H1 (cell line): ENCODE measurements at regions not wholly inside any gene's neighbourhood (a gene's known extent, or its start where the extent isn't known, plus 50 kb on each side); places are given as distances from the start of the nearest gene placed in this dataset.

ENCODE experiments used
- CTCF ChIA-PET: fragments of 300-600 bp; sonication (Branson Sonifier 250); formaldehyde crosslinking; loops from one replicate; lab custom pipeline; 2021; ENCODE audit not compliant: partially characterized antibody; lab: Charles Lee
- POLR2A ChIA-PET: fragments of 300-600 bp; sonication (Branson Sonifier 250); formaldehyde crosslinking; loops from one replicate; lab custom pipeline; 2021; ENCODE audit warnings: inconsistent platforms; ENCODE audit not compliant: partially characterized antibody; lab: Charles Lee
- DNase-seq, 2 experiments: peaks; one replicate each; pipeline versions ENCODE4 v3.0.0 to v3.0.0-alpha.2; 2010 to 2022; ENCODE audit warnings: low spot score in 2 of 2, low read depth in 1 of 2, mixed read lengths in 1 of 2
- FAIRE-seq: peaks from 2 replicates; lab custom pipeline; 2011; peaks lifted over from hg19 to GRCh38; lab: Jason Lieb, UNC
- H2AFZ ChIP-seq: 2 replicates; pipeline ENCODE4 v1.8.1; 2012; ENCODE audit warnings: low read length, inconsistent platforms
- H2AK5ac ChIP-seq: 2 replicates; pipeline ENCODE4 v1.6.1; 2013; ENCODE audit warnings: low read depth, low read length
- H2BK120ac ChIP-seq: replicated peaks from 2 replicates; pipeline ENCODE3; 2013; ENCODE audit warnings: low read depth, low read length, inconsistent platforms
- H2BK12ac ChIP-seq: 2 replicates; pipeline ENCODE4 v1.6.1; 2013; ENCODE audit warnings: low read depth, low read length
- H2BK15ac ChIP-seq: 2 replicates; pipeline ENCODE4 v1.6.1; 2013; ENCODE audit warnings: low read length
- H2BK20ac ChIP-seq: 2 replicates; pipeline ENCODE4 v1.6.1; 2013; ENCODE audit warnings: low read length
- H2BK5ac ChIP-seq: 2 replicates; pipeline ENCODE4 v1.6.1; 2013; ENCODE audit warnings: low read depth, low read length
- H3K14ac ChIP-seq: 2 replicates; pipeline ENCODE4 v1.6.1; 2013; ENCODE audit warnings: inconsistent platforms; ENCODE audit not compliant: insufficient read length
- H3K18ac ChIP-seq: 2 replicates; pipeline ENCODE4 v1.6.1; 2013; ENCODE audit warnings: low read length; ENCODE audit errors: extremely low read depth
- H3K23ac ChIP-seq: 2 replicates; pipeline ENCODE4 v1.6.1; 2013; ENCODE audit warnings: inconsistent platforms; ENCODE audit not compliant: insufficient read length
- H3K23me2 ChIP-seq: 2 replicates; pipeline ENCODE4 v1.6.1; 2013; ENCODE audit warnings: low read depth, low read length
- H3K27ac ChIP-seq: 2 replicates; pipeline ENCODE4 v1.6.1; 2011; ENCODE audit warnings: low read depth, low read length, inconsistent platforms
- H3K27me3 ChIP-seq, 4 experiments: replicated peaks in 1 of 4; 1 replicate in 1 of 4; 2 replicates in 3 of 4; pipeline versions ENCODE4 v1.6.1 to v1.8.1; 2011 to 2013; ENCODE audit warnings: low read length in 3 of 4, mild to moderate bottlenecking in 3 of 4, inconsistent platforms in 2 of 4, mixed read lengths in 2 of 4, moderate library complexity in 1 of 4; ENCODE audit not compliant: control insufficient read depth in 3 of 4, insufficient read depth in 3 of 4; ENCODE audit errors: extremely low read depth in 1 of 4
- H3K36me3 ChIP-seq, 4 experiments: 2 replicates each; pipeline versions ENCODE4 v1.6.1 to v1.8.1; 2011 to 2013; ENCODE audit warnings: mild to moderate bottlenecking in 4 of 4, low read length in 3 of 4, moderate library complexity in 2 of 4, control low read depth in 1 of 4, inconsistent platforms in 1 of 4; ENCODE audit not compliant: insufficient read depth in 4 of 4, control insufficient read depth in 2 of 4
- H3K4ac ChIP-seq: replicated peaks from 2 replicates; pipeline ENCODE3; 2013; ENCODE audit warnings: low read length, low read depth, mixed read lengths, inconsistent platforms; ENCODE audit not compliant: insufficient read length
- H3K4me1 ChIP-seq, 4 experiments: replicated peaks in 1 of 4; 1 replicate in 1 of 4; 2 replicates in 3 of 4; pipeline versions ENCODE4 v1.6.1 to v1.8.1; 2011 to 2013; ENCODE audit warnings: low read length in 3 of 4, inconsistent platforms in 2 of 4, mixed read lengths in 1 of 4; ENCODE audit not compliant: insufficient read depth in 4 of 4, control insufficient read depth in 3 of 4
- H3K4me2 ChIP-seq, 2 experiments: 2 replicates each; pipeline versions ENCODE4 v1.6.1 to v1.8.1; 2011 to 2013; ENCODE audit warnings: low read depth in 2 of 2, low read length in 2 of 2, control low read depth in 1 of 2, inconsistent platforms in 1 of 2, mild to moderate bottlenecking in 1 of 2; ENCODE audit not compliant: insufficient read depth in 1 of 2
- H3K4me3 ChIP-seq, 4 experiments: fragments of 200-600, 300-600 bp in 1 of 4; sonication (generic), shearing (Covaris generic), sonication (Bioruptor Twin) in 1 of 4; 2 replicates each; pipeline versions ENCODE4 v1.5.1 to v1.8.1; 2011 to 2016; ENCODE audit warnings: low read length in 4 of 4, low read depth in 3 of 4, control low read depth in 2 of 4, inconsistent platforms in 2 of 4, mild to moderate bottlenecking in 2 of 4, mixed read lengths in 1 of 4, moderate library complexity in 1 of 4; ENCODE audit not compliant: insufficient read depth in 2 of 4; ENCODE audit errors: extremely low read depth in 1 of 4
- H3K56ac ChIP-seq: replicated peaks from 2 replicates; pipeline ENCODE3; 2013; ENCODE audit warnings: low read depth, mild to moderate bottlenecking, mixed read lengths, low read length, inconsistent platforms; ENCODE audit not compliant: insufficient read length
- H3K79me1 ChIP-seq: 2 replicates; pipeline ENCODE4 v1.6.1; 2013; ENCODE audit warnings: low read depth, low read length, control low read depth
- H3K79me2 ChIP-seq, 2 experiments: 2 replicates each; pipeline versions ENCODE4 v1.6.1 to v1.8.1; 2012 to 2013; ENCODE audit warnings: low read length in 2 of 2, mild to moderate bottlenecking in 2 of 2, inconsistent platforms in 1 of 2; ENCODE audit not compliant: insufficient read depth in 2 of 2, control insufficient read depth in 1 of 2
- H3K9ac ChIP-seq, 4 experiments: replicated peaks in 1 of 4; 1 replicate in 1 of 4; 2 replicates in 3 of 4; pipeline versions ENCODE4 v1.6.1 to v1.8.1; 2011 to 2013; ENCODE audit warnings: low read depth in 3 of 4, low read length in 3 of 4, control low read depth in 2 of 4, mild to moderate bottlenecking in 2 of 4, moderate library complexity in 2 of 4, inconsistent platforms in 1 of 4; ENCODE audit errors: extremely low read depth in 1 of 4
- H3K9me3 ChIP-seq, 2 experiments: 2 replicates each; pipeline versions ENCODE4 v1.6.1 to v1.8.1; 2012 to 2013; ENCODE audit warnings: mild to moderate bottlenecking in 2 of 2, moderate library complexity in 2 of 2, control low read depth in 1 of 2, inconsistent platforms in 1 of 2, low read depth in 1 of 2, low read length in 1 of 2, mixed read lengths in 1 of 2; ENCODE audit not compliant: insufficient read depth in 2 of 2
- H4K20me1 ChIP-seq, 2 experiments: replicated peaks in 1 of 2; 2 replicates each; pipeline versions ENCODE3 to v1.8.1; 2011 to 2013; ENCODE audit warnings: inconsistent platforms in 2 of 2, low read length in 2 of 2, mild to moderate bottlenecking in 1 of 2; ENCODE audit not compliant: insufficient read depth in 2 of 2, control insufficient read depth in 1 of 2
- H4K5ac ChIP-seq: 2 replicates; pipeline ENCODE4 v1.6.1; 2013; ENCODE audit warnings: low read length, low read depth, mixed read lengths, inconsistent platforms; ENCODE audit not compliant: insufficient read length
- H4K8ac ChIP-seq: 2 replicates; pipeline ENCODE4 v1.8.0; 2013; ENCODE audit warnings: mild to moderate bottlenecking, moderate library complexity, low read length, inconsistent platforms; ENCODE audit not compliant: insufficient read depth; ENCODE audit errors: extremely low read depth
- H4K91ac ChIP-seq: replicated peaks from 2 replicates; pipeline ENCODE3; 2013; ENCODE audit warnings: low read length, mixed read lengths, inconsistent platforms; ENCODE audit not compliant: insufficient read length
- BCL11A ChIP-seq, 2 experiments: IDR thresholded peaks; one replicate each; pipeline ENCODE4 v1.6.1; 2011; ENCODE audit warnings: low read depth in 2 of 2, low read length in 2 of 2, mild to moderate bottlenecking in 2 of 2
- CBX5 ChIP-seq: fragments of 300-800, 300-1000 bp; sonication (generic); IDR thresholded peaks from 2 replicates; pipeline ENCODE4 v1.7.1; 2016; ENCODE audit warnings: antibody characterized with exemption, low read length, low read depth
- CHD2 ChIP-seq: IDR thresholded peaks from 2 replicates; pipeline ENCODE4 v1.6.1; 2012; ENCODE audit warnings: low read length, improper control_type of control experiment
- EGR1 ChIP-seq: IDR thresholded peaks from 2 replicates; pipeline ENCODE4 v1.6.1; 2011; ENCODE audit warnings: low read depth, low read length, borderline replicate concordance
- EZH2 ChIP-seq: fragments of 200-600 bp; sonication (generic); IDR thresholded peaks from 2 replicates; pipeline ENCODE4 v1.7.1; 2012; ENCODE audit warnings: low read depth, mild to moderate bottlenecking, moderate library complexity, low read length, inconsistent platforms; ENCODE audit not compliant: severe bottlenecking
- HDAC2 ChIP-seq, 2 experiments: fragments of 300-600 bp in 1 of 2; sonication (generic) in 1 of 2; IDR thresholded peaks; 2 replicates each; pipeline ENCODE4 v1.6.1; 2011 to 2012; ENCODE audit warnings: low read depth in 2 of 2, low read length in 2 of 2, mild to moderate bottlenecking in 2 of 2, moderate library complexity in 2 of 2, borderline replicate concordance in 1 of 2, inconsistent platforms in 1 of 2
- POU5F1 ChIP-seq: IDR thresholded peaks from 2 replicates; pipeline ENCODE4 v1.6.1; 2011; ENCODE audit warnings: low read depth, mild to moderate bottlenecking, low read length, moderate library complexity
- RFX5 ChIP-seq: IDR thresholded peaks from 2 replicates; pipeline ENCODE4 v1.6.1; 2011; ENCODE audit warnings: low read depth, low read length, improper control_type of control experiment, borderline replicate concordance
- RXRA ChIP-seq: IDR thresholded peaks from 2 replicates; pipeline ENCODE4 v1.6.1; 2011; ENCODE audit warnings: low read depth, mild to moderate bottlenecking, low read length, moderate library complexity; ENCODE audit not compliant: insufficient read depth
- SP1 ChIP-seq: IDR thresholded peaks from 2 replicates; pipeline ENCODE4 v1.6.1; 2011; ENCODE audit warnings: low read depth, low read length
- TBP ChIP-seq: IDR thresholded peaks from 2 replicates; pipeline ENCODE4 v1.6.1; 2011; ENCODE audit warnings: low read depth, low read length, improper control_type of control experiment
- ZNF274 ChIP-seq: IDR thresholded peaks from 2 replicates; pipeline ENCODE4 v1.7.0; 2012; ENCODE audit warnings: low read length, borderline replicate concordance; ENCODE audit errors: extremely low read depth

- peaks cover 0 to 1% (median 0%) of the 10 kb centered on the region in 4 experiments; a peak in 1 of 7 replicates for H3K27me3 ChIP-seq
- no peak overlapping the region for H3K14ac ChIP-seq
- no peak overlapping the region for H2AFZ ChIP-seq
- no peak overlapping the region for H3K18ac ChIP-seq
- no peak overlapping the region for H4K5ac ChIP-seq
- DNase-seq (no peak), FAIRE-seq (no peak)
- H4K20me1 ChIP-seq, result no peaks in the 10 kb centered on the region
- no peak overlapping the region for H2BK120ac ChIP-seq
- ChIA-PET CTCF (no interaction called here), POLR2A (no interaction called here)
- H2BK15ac ChIP-seq, result no peak overlapping the region
- no peak overlapping the region for H2BK5ac ChIP-seq
- H3K4me1 ChIP-seq, result no peaks in the 10 kb centered on the region
- H2BK12ac ChIP-seq, result no peak overlapping the region
- H4K8ac ChIP-seq, result no peak overlapping the region
- H3K27ac ChIP-seq, result no peak overlapping the region
- peaks cover 0 to 2% of the 10 kb centered on the region in 2 experiments; a peak in 1 of 4 replicates for H3K9me3 ChIP-seq
- H2AK5ac ChIP-seq, result no peak overlapping the region
- no peak overlapping the region for H2BK20ac ChIP-seq
- no peaks in the 10 kb centered on the region for H3K79me1 ChIP-seq
- no peak overlapping the region for H3K9ac ChIP-seq
- no peak overlapping the region for H3K23ac ChIP-seq
- H3K4me2 ChIP-seq, result no peak overlapping the region
- H3K23me2 ChIP-seq, result no peaks in the 10 kb centered on the region
- no peaks in the 10 kb centered on the region for H3K36me3 ChIP-seq
- TF ChIP-seq BCL11A (IDR thresholded peaks at IDR 0.05; ENCODE audit: low read depth in 2 of 2, low read length in 2 of 2), result no peak
- no peak for TF ChIP-seq EGR1
- TF ChIP-seq TBP, result no peak
- no peak for TF ChIP-seq RFX5
- TF ChIP-seq ZNF274, result no peak
- no peak for TF ChIP-seq CBX5
- no peak for TF ChIP-seq CHD2
- no peak for TF ChIP-seq EZH2
- TF ChIP-seq SP1, result no peak
- no peak for TF ChIP-seq RXRA
- TF ChIP-seq HDAC2 (IDR thresholded peaks at IDR 0.05; ENCODE audit: borderline replicate concordance in 1 of 2, low read depth in 2 of 2, low read length in 2 of 2), result no peak
- TF ChIP-seq POU5F1, result no peak
- H3K79me2 ChIP-seq, result no peaks in the 10 kb centered on the region
- no peak overlapping the region for H3K4ac ChIP-seq
- H4K91ac ChIP-seq, result no peak overlapping the region
- H3K4me3 ChIP-seq, result no peak overlapping the region
- no peak overlapping the region for H3K56ac ChIP-seq
Measured at GRCh38 chr5:122253794-122254193, 58.2 kb upstream of the SNCAIP start.
